Eye (tissue), 1 donor: ENCODE measurements at regions not wholly inside any gene's neighbourhood (a gene's known extent, or its start where the extent isn't known, plus 50 kb on each side); places are given as distances from the start of the nearest gene placed in this dataset.
"Not testable (repeated sequence)": the region's sequence is repeated elsewhere in the genome, so short reads cannot be mapped to it uniquely, and the experiment has no call there.

Experiments used
- DNase-seq: peaks from one replicate; pipeline ENCODE4 v3.0.0-alpha.2; 2015

DNA sequence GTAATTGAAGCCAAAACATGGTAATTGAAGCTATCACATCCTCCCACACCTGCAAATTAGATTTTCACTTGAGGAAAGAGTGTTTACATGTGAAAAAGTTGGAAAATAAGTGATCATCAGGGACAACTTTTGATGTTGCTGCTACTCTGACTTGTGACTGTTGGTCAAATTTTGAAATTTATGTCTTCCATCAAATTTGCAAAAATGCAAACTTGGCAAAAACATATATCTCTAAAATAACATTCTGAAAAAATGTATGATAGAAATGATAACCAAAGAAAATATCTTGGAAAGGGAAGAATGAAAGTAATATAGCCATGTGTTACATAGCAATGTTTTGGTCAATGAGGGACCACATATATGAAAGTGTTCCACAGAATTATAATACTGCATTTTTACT, 703.9 kb upstream of the SEMA6D start:
- no peak for DNase-seq

DNA sequence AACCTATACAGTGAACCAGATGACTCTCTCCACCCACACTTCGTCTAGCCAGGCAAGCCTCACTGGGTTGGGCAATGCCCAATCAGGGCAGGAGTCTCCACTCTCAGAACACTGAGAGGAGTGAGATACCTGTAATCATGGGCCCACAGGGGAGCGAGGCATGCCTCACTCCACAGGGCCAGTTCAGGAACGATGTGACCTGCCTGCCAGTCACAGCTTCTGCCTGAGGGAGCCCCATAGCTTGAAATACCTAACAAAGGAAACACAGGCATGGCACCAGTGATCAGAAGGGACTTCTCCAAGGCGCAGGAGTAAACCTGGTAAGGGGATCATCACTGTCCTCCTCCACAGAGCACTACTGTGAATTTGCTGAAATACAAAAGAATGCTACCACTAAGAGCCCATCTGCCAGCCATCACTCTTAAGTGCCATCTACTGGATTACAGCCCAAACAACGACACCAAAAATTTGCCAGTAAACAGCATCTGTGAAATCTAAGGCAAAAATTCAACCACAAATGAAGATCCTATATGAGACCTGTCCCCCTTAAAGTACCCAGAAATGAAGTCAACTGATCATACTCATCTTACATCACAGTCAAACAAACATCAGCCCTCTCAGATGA, 689.9 kb upstream of the SEMA6D start:
- DNase-seq: peak; percentile 29

DNA sequence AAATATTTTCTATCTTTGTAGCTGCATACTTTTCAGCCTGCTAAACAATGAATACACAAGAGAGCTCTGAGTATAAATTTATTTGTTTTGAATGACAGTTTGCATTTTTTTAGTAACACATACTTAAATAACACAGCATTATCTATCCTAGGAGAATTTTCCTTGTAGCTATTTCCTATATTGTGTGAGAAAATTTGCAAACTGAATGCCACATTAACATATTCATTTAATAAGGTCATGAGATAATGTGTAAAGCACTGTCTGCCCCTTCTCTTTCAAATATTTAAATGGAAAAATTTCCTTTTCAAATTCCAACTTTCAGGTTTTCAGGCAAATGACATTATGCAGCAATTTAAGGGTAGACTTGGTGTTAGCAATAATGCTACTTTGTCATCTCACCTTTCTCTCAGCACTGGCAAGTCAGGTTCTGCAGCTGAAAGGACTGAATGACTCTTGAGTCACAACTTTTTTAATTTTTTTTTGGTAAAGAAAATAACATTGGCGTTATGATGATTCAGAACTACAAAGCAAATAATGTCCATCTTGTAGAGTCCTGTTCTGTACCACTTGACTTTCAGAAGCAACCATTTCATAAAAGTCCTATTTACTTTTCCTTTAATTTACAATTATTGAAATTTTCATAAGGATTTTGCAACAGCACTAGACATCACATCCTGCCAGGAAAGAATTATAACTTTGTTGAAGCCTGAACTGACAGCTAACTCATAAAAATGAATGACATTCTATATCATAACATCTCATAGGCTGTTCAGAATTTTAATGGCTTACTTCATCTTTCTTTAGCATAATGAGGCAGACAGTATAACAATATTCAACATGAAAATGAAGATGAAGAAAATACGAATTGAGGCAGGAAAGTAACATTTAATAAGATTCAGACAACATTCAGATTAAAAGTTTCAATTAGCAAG, 681.6 kb upstream of the SEMA6D start:
- DNase-seq: no peak

DNA sequence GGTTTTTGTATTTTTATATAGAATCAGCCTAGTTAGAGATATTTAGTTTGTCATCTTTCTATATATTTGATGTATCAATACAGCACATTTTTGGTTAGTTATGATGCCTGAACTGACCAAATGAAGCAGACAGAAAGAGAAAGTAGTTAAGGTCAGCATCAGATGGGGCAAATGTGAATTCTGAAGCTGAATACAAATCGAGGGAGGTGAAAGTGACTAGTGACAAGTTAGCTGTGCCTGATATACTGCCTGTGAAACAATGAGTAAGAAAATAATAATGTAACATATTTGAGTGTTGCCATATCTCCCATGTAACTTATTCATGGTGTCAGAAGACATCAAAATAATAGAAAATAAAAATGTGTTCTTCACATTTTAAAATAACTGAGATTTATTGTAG, 680.3 kb upstream of the SEMA6D start:
- no peak for DNase-seq

DNA sequence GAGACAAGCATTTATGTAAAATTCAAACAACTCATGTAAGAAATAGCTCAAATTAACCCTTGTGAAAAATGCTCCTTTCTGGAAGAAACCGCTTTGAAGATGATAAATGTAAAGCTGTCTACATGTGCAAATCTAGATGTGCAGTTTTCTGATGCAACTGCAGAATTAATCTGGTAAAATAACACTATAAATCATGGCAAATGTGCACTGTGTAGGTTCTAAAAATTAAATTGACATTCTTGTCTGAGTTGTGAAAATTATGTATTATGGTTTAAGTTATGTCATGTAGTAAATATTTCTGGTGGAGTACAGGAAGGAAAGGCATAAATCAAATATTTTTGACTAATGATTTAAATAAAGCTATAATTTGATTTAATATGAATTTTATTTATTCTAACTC, 678.1 kb upstream of the SEMA6D start:
- no peak for DNase-seq

DNA sequence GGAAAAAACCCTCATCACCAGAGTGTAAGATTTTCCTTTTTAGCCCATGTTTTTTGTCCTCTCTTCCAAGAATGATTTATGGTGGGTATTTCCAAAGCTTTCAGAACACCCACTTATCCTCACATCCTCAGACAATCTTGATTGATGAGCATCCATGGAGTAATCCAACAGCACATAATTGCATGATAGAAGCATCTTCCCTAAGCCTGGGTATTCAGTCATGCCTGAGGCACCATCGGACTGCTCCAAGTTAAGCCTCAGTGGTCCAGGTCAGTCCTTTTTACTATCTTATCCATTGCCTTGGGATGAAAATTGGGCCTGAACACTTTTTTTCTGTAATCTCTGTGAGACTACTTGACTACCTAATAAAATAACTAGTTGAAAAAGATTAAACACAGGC, 676.0 kb upstream of the SEMA6D start:
- DNase-seq: no peak

DNA sequence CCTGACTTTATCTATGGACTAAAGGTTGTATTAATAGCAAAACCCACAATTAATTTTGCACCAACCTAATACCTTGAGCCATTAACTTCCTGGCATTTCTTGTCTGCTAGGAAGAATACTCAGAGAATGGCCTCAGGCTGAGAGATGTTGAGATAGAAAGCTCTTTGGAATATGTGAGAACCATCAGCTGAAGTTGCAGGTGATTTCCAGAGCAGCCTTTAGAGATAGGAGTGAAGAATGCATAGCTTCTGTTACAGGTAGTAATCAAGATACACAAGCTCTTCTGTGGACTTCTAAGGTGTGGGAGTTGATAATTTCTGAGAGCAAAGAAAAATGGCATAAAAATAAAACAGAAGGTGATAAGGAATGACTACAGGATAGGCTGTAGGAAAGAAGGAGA, 669.3 kb upstream of the SEMA6D start:
- not testable (repeated sequence) for DNase-seq

DNA sequence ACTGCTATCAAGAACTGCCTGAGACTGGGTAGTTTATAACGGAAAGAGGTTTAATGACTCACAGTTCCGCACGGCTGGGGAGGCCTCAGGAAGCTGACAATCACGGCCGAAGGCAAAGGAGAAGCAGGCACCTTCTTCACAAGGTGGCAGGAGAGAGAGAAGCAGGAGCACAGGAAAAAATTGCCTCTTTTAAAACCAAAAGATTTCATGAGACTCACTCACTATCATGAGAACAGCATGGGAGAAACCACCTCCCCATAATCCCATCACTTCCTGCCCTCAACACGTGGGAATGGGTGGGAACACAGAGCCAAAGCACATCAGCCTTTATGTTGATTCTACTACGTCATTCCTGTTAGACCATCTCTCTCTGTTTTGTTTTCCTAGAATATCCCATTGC, 650.9 kb upstream of the SEMA6D start:
- no peak for DNase-seq

DNA sequence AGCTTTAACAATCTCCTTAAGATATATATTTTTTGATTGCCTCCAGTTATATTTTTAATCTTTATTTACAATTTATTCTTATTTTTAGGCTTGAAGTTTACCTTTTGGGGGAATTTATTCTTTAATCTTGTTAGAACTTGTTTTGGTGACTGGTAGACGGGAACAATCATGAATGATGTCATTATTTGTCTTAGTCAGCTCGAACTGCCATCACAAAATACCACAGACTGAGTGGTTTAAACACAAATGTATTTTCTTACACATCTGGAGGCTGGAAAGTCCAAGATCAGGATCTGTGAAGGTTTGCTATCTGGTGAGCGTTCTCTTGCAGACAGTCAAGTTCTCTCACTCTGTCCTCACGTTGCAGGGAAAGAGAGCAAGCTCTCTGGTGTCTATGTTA, 639.5 kb upstream of the SEMA6D start:
- DNase-seq: not testable (repeated sequence)

DNA sequence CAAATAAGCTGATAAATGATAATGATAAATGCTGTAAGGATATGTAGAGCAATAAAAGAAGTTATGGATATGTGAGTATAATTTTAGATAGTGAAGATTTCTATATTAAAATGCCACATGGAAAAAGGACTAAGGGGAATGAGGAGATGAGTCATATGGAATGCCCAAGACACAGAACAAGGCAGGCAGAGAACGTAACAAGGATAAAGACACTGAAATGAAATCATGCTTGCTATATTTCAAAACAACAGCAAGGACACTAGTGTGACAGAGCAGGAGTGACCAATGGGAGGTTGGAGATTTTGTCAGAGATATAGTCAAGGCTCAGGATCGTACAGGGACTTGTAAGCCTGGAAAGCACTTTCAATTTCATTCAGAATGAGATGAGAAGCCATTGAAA, 621.5 kb upstream of the SEMA6D start:
- no peak for DNase-seq

DNA sequence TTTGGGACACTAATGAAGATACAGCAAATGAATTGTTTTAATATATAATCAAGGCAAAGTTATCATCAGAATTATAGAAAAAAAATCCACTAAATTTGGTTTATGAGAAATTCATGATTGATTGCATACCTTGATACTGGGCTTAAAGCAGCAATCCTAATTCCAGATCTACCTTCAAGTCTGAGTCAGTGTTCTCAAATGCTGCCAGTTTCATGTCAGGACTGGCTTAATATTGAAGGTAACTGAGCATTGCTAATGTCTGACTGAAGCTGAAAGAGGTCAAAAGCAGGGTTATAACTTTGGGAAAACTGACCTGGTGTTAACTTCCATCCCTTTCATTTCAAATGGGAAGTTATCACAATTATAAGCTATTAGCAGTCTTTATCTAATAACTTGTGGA, 618.8 kb upstream of the SEMA6D start:
- not testable (repeated sequence) for DNase-seq

DNA sequence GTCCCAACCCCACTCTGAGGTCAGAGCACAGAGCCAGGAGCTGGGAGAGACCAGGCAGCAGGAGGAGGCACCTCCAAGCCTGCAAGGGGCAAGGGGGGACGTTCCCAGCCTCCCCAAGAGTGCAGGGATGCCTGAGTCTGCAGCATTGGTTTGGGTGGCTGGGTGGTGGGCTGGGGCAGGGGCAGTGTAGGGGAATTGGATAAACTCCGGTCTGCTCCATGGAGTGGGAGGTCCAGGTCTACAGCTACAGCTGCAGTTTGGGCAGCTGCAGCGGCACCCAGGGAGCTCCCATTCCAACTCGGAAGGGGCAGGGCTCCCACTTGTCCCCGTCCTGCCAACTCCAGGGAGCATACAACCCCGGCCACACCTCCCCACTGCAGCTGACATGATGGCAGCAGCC, 617.5 kb upstream of the SEMA6D start:
- not testable (repeated sequence) for DNase-seq

DNA sequence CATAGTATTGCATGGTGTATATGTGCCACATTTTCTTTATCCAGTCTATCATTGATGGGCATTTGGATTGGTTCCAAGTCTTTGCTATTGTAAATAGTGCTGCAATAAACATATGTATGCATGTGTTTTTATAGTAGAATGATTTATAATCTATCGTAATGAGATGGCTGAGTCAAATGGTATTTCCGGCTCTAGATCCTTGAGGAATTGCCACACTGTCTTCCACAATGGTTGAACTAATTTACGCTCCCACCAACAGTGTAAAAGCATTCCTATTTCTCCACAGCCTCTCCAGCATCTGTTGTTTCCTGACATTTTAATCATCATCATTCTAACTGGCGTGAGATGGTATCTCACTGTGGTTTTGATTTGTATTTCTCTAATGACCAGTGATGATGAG, 608.5 kb upstream of the SEMA6D start:
- not testable (repeated sequence) for DNase-seq

DNA sequence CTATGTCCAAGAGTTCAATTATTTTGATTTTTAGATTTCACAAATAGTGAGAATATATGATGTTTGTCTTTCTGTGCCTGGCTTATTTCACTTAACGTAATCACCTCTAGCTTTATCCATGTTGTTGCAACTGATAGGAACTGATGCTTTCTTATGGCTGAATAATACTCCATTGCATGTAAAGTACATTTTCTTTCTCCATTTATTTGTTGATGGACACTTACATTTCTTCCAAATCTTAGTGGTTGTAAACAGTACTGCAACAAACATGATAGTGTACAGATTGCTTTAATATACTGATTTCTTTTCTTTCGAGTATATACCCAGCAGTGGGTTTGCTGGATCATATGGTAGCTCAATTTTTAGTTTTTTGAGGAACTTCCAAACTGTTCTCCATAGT, 600.6 kb upstream of the SEMA6D start:
- no peak for DNase-seq

DNA sequence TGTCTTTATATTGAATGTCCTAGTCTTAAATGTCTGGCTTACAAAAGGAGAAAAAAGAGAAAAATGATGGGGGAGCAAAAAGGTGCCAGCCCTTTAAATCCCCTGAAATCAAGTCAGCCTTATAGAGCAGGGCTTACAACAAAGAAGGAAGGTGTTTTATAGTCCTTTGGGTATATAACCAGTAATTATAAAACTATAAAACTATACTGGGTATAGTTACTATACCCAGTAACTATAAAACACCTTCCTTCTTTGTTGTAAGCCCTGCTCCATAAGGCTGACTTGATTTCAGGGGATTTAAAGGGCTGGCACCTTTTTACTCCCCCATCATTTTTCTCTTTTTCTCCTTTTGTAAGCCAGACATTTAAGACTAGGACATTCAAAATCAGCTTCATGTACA, 598.0 kb upstream of the SEMA6D start:
- DNase-seq: no peak

DNA sequence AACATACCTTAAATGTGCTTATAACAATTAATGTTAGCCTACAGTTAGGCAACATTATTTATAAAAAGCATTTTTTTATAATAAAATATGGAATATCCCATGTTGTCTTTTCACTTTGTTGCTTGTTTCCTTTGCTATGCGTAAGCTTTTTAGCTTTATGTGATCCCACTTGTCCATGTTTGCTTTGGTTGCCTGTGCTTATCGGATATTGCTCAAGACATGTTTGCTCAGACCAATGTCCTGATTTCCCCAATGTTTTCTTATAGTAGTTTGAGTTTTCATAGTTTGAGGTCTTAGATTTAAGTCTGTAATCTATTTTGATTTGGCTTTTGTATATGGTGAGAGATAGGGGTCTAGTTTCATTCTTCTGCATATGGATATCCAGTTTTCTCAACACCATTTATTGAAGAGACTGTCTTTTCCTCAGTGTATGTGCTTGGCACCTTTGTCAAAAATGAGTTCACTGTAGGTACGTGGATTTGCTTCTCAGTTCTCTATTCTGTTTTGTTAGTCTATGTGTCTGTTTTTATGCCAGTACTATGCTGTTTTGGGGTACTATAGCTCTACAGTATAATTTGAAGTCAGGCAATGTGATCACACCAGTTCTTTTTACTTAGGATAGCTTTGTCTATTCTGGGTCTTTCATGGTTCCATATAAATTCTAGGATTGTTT, 592.7 kb upstream of the SEMA6D start:
- no peak for DNase-seq

DNA sequence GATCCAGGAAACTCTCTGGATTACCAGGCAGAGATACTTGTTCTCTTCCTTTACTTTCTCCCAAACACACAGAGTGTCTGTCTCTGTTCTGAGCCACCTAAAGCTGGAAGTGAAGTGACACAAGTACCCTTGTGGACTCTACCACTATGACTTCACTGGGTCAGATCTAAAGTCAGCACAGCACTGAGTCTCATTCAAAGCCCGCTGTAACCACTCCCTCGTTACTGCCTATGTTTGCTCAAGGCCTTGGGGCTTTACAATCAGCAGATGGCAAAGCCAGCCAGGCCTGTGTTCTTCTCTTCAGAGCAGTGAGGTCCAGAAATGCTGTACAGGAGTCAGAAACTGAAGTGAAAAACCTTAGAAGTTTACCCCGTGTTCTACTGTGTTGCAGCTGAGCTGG, 588.3 kb upstream of the SEMA6D start:
- DNase-seq: no peak

DNA sequence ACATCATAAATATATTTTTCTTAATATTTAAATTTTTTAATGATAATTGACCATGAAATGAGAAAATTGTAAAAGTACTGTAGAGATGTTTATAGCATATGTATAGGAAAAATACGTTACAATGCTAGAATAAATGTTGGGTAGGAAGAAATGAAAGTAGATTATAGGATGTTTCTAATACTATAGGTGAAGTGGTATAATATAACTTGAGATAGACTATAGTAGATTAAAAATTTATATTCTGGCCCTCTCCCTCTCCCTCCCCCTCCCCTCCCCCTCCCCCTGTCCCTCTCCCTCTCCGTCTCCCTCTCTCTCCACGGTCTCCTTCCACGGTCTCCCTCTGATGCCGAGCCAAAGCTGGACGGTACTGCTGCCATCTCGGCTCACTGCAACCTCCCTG, 585.9 kb upstream of the SEMA6D start:
- DNase-seq: not testable (repeated sequence)

DNA sequence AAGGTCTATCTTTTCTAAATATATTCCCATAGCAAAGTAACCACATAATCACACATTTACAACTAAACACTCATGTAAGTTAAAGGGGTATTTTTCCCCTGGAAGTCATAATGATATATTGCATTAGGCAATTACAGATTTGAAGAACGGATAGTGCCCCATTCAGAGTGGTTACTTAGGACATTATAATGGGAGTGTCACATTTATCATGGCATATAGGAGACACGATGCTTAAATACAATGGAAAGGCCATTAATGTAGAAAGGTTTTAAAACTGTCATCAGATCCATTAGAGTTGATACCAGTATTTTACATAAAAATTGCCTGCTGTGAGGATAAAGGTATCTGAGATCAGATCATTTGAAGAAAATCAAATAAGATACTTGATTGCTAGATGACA, 582.0 kb upstream of the SEMA6D start:
- no peak for DNase-seq

DNA sequence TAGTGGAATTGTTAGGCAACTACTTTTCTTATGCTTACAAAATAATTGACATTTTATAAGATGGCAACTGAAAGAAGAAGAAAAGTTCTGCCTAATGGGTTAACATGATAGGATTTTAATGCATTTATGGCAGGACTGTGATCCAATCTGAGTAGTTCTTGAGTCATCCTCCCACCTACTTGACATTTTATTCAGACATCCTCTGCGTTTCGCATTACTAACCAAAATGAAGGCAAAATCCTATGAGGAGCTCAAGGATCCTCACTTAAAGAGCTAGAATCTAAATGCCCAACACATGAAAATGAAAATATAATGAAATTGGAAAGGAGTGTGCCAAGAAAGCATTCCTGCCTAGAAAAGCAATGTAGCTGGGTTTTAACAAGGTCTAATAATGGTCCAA, 581.1 kb upstream of the SEMA6D start:
- no peak for DNase-seq

DNA sequence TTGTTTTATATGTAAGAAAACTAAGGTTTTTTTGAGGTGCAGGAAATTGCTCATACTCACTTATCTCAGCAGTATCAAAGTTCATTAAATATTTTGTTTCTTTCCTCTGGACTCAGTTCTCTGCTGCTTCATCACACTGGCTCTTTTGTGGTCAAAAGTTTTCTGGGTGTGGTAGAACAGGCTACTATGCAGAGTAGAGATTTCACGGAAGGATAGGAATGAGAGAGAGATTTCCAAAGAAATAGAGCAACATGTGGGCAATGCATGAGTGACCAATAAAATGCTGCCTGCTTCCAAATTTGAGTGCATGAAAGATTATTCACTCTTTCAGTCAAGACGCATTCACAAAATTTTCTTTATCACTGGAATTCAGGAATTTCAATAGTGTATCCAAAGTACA, 577.3 kb upstream of the SEMA6D start:
- DNase-seq: no peak

DNA sequence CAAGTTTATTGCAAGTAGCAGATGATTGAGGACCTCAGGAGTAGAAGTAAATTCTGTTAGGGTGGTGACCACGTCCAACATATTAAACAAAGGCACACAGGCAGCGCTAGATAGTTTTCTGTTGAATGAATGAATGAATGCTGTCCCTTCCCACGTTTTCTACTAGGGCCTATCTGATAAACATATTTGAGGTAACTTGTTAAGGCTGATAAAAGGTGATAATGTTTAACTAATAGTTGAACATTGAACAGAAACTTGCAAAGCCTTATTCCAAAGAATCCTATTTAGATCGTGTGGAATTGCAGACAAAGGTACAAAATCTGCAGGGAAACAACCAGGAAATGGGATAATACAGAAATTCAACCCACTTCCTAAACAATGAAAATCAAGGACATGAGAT, 559.5 kb upstream of the SEMA6D start:
- no peak for DNase-seq

DNA sequence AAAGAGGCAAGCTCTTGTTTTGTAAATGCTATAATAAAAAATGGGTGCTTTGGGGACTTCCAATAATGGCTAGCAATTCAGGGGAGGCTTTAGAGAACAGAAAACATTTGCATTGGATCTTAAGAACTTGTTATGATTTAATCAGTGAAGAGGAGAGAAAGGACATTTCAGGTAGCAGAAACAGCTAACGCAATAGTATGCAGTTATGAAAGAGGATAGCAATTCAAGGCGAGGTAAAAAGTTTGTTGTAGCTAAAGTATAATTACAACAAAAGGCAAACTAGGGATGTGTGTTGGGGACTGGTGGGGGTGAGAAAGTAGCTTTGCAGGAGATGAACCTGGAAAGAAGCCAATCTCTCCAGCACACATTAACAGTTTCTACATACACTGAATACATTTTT, 558.7 kb upstream of the SEMA6D start:
- no peak for DNase-seq

DNA sequence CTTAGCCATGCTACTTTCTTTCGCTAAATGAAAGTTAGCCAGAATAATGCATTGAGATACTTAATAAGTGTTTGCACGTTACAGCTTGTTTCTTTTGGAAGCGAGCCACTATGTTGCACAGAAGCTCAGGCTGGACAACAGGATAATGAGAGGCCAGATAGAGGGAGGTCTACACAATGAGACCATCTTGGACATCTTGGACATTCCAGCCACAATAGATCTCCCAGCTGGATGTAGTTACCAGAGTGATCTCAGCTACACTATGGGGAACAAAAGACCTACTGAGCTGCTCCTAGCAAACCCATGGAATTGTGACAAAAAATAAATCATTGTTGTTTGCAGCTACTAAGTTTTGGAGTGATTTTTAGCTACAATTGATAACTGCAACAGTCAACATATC, 540.1 kb upstream of the SEMA6D start:
- DNase-seq: no peak
